OCI-LY7 (cell line): ENCODE measurements at regions not wholly inside any gene's neighbourhood (a gene's known extent, or its start where the extent isn't known, plus 50 kb on each side); places are given as distances from the start of the nearest gene placed in this dataset.

ENCODE experiments used
- BruUV-seq: library from RNA; stranded (reverse); fragments of 400-500 nt; replicated peaks from 2 replicates; lab custom pipeline; 2021; lab: Mats Ljungman, UMichigan
- CTCF ChIA-PET: fragments of 300-600 bp; sonication (Branson Sonifier 250); formaldehyde crosslinking; loops from one replicate; lab custom pipeline; 2022; ENCODE audit warnings: antibody characterized with exemption; ENCODE audit not compliant: unreplicated experiment; lab: Charles Lee
- POLR2A ChIA-PET: fragments of 300-600 bp; sonication (Branson Sonifier 250); formaldehyde crosslinking; loops from one replicate; lab custom pipeline; 2022; ENCODE audit warnings: antibody characterized with exemption; lab: Charles Lee
- DNase-seq: peaks from one replicate; pipeline ENCODE4 v3.0.0-alpha.2; 2015; ENCODE audit warnings: low spot score
- H2AFZ ChIP-seq: fragments of 200-600 bp; sonication (generic), shearing (Covaris generic); 2 replicates; pipeline ENCODE4 v1.6.1; 2014; ENCODE audit warnings: mild to moderate bottlenecking, antibody characterized with exemption, low read length, moderate library complexity
- H3K27ac ChIP-seq: fragments of 200-600 bp; sonication (generic); 2 replicates; pipeline ENCODE4 v1.5.1; 2014; ENCODE audit warnings: mixed run types, low read depth, mild to moderate bottlenecking, moderate library complexity, low read length, inconsistent platforms; ENCODE audit not compliant: poor library complexity, severe bottlenecking
- H3K36me3 ChIP-seq: fragments of 200-600 bp; sonication (generic); 2 replicates; pipeline ENCODE4 v1.6.1; 2014; ENCODE audit warnings: mild to moderate bottlenecking, antibody characterized with exemption, low read length, moderate library complexity, mixed read lengths; ENCODE audit not compliant: insufficient read depth
- H3K4me1 ChIP-seq: fragments of 200-600 bp; sonication (generic); 2 replicates; pipeline ENCODE4 v1.5.1; 2014; ENCODE audit warnings: mild to moderate bottlenecking, low read length; ENCODE audit not compliant: insufficient read depth, poor library complexity, severe bottlenecking
- H3K4me2 ChIP-seq: fragments of 200-600 bp; sonication (generic); 2 replicates; pipeline ENCODE4 v1.6.1; 2014; ENCODE audit warnings: mild to moderate bottlenecking, low read length
- H3K4me3 ChIP-seq: fragments of 200-600 bp; sonication (generic); 2 replicates; pipeline ENCODE4 v1.5.1; 2014; ENCODE audit warnings: mild to moderate bottlenecking, low read depth, low read length; ENCODE audit not compliant: poor library complexity, severe bottlenecking
- H3K79me2 ChIP-seq: fragments of 200-600 bp; sonication (generic); 2 replicates; pipeline ENCODE4 v1.6.1; 2016; ENCODE audit warnings: low read depth, mild to moderate bottlenecking, low read length, moderate library complexity, mixed read lengths; ENCODE audit not compliant: insufficient read depth
- H3K9me2 ChIP-seq: fragments of 200-600 bp; sonication (generic); 2 replicates; pipeline ENCODE4 v1.6.1; 2016; ENCODE audit warnings: mild to moderate bottlenecking, low read length, mixed read lengths; ENCODE audit not compliant: insufficient read depth
- H3K9me3 ChIP-seq: fragments of 200-600 bp; sonication (generic); 2 replicates; pipeline ENCODE4 v1.6.1; 2014; ENCODE audit warnings: mild to moderate bottlenecking, mixed run types, low read length, mixed read lengths
- H4K20me1 ChIP-seq: fragments of 200-600 bp; sonication (generic); 2 replicates; pipeline ENCODE4 v1.6.1; 2014; ENCODE audit warnings: mild to moderate bottlenecking, antibody characterized with exemption, low read length, moderate library complexity, mixed read lengths; ENCODE audit not compliant: insufficient read depth
- EZH2phosphoT487 ChIP-seq: fragments of 200-600 bp; sonication (generic); IDR thresholded peaks from 2 replicates; pipeline ENCODE4 v1.6.1; 2018; ENCODE audit warnings: low read depth, borderline replicate concordance, mild to moderate bottlenecking, mixed run types, antibody characterized with exemption, low read length, moderate library complexity, mixed read lengths
- intact Hi-C: fragments of 100-400 bp; cut with micrococcal nuclease; formaldehyde crosslinking; loops from one replicate; pipeline ENCODE4 v1.10.0; 2022; ENCODE audit not compliant: unreplicated experiment
- TF ChIP-seq, protein P1 (sequence below): fragments of 200-600 bp; sonication (generic); conservative IDR thresholded peaks from 2 replicates; pipeline ENCODE4 v1.5.1; 2014; ENCODE audit warnings: mild to moderate bottlenecking, antibody characterized with exemption, low read length, moderate library complexity, mixed read lengths

DNA sequence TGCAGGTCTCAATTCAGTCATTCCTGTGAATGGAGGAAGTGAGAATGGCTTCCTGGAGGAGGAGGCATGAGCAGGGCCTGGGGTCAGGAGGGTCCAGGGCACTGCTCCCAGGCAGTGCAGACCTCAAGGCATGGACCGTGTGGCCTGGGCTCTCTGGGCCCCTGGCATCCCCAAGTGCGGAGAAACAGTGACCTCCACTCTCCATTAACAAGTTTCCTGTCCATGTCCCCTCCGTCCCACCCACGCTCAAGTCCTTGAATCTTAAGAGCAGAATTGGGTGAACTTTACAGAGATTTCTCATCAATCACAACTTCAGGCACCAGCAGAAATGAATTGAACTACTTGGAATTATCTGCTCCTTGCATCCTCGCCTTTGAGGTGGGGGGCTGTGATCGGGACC, 211.1 kb downstream of the NPHP4 start:
- no peak for DNase-seq
- Histone ChIP-seq H3K4me2 (no peak overlapping the region), H2AFZ (no peak overlapping the region), H3K4me1 (no peaks in the 10 kb centered on the region), H3K79me2 (no peaks in the 10 kb centered on the region), H3K36me3 (no peaks in the 10 kb centered on the region), H3K4me3 (no peak overlapping the region), H3K9me3 (no peaks in the 10 kb centered on the region), H4K20me1 (no peaks in the 10 kb centered on the region), H3K9me2 (no peaks in the 10 kb centered on the region), H3K27ac (no peak overlapping the region)
- BruUV-seq = no TSS peak
- CTCF ChIA-PET = no interaction called here
- intact Hi-C loops = no loop called here
- TF ChIP-seq EZH2phosphoT487 = no peak
- TF ChIP-seq, protein P1, sequence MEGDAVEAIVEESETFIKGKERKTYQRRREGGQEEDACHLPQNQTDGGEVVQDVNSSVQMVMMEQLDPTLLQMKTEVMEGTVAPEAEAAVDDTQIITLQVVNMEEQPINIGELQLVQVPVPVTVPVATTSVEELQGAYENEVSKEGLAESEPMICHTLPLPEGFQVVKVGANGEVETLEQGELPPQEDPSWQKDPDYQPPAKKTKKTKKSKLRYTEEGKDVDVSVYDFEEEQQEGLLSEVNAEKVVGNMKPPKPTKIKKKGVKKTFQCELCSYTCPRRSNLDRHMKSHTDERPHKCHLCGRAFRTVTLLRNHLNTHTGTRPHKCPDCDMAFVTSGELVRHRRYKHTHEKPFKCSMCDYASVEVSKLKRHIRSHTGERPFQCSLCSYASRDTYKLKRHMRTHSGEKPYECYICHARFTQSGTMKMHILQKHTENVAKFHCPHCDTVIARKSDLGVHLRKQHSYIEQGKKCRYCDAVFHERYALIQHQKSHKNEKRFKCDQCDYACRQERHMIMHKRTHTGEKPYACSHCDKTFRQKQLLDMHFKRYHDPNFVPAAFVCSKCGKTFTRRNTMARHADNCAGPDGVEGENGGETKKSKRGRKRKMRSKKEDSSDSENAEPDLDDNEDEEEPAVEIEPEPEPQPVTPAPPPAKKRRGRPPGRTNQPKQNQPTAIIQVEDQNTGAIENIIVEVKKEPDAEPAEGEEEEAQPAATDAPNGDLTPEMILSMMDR = no peak
- POLR2A ChIA-PET = no interaction called here

DNA sequence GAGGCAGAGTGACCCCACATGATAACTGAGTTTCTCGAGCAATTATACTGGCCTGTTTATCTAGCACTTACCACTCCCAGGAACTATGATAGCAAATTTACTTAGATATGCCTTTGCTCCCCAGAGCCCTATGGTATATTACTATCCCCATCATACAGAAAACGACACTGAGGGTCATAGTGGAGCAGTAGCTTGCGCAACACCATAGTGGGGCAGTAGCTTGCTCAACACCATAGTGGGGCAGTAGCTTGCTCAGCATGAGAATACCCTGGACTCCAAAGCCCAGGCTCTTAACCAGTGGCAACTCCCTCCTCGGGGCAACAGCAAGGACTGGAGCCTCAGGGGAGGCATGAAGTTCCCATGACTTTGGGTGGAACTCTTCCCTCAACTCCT, 211.9 kb downstream of the NPHP4 start:
- BruUV-seq = no TSS peak
- CTCF ChIA-PET = no interaction called here
- no peaks in the 10 kb centered on the region for H3K9me2 ChIP-seq

GRCh38 chr1:5779608-5780323, 212.5 kb downstream of the NPHP4 start:
- no peaks in the 10 kb centered on the region for H3K9me2 ChIP-seq
- H3K9me3 ChIP-seq = no peaks in the 10 kb centered on the region
- no peak overlapping the region for H3K4me2 ChIP-seq
- no peak overlapping the region for H3K4me3 ChIP-seq
- H3K79me2 ChIP-seq = no peaks in the 10 kb centered on the region
- no TSS peak for BruUV-seq
- H3K4me1 ChIP-seq = no peaks in the 10 kb centered on the region
- H2AFZ ChIP-seq = no peak overlapping the region
- POLR2A ChIA-PET = no interaction called here
- no peak overlapping the region for H3K27ac ChIP-seq
- no peaks in the 10 kb centered on the region for H3K36me3 ChIP-seq
- no peak for DNase-seq
- no peaks in the 10 kb centered on the region for H4K20me1 ChIP-seq
- TF ChIP-seq, protein P1 = no peak
- TF ChIP-seq EZH2phosphoT487 = no peak
- CTCF ChIA-PET = no interaction called here
- intact Hi-C loops = no loop called here

More for the DNA sequence above, 211.9 kb downstream of the NPHP4 start:
- Histone ChIP-seq H2AFZ (no peak overlapping the region), H3K4me3 (no peak overlapping the region), H3K79me2 (no peaks in the 10 kb centered on the region), H4K20me1 (no peaks in the 10 kb centered on the region), H3K4me2 (no peak overlapping the region), H3K27ac (no peak overlapping the region), H3K9me3 (no peaks in the 10 kb centered on the region), H3K4me1 (no peaks in the 10 kb centered on the region), H3K36me3 (no peaks in the 10 kb centered on the region)
- DNase-seq = no peak
- TF ChIP-seq EZH2phosphoT487 = no peak
- TF ChIP-seq, protein P1 = no peak
- intact Hi-C loops = no loop called here
- POLR2A ChIA-PET = interaction anchor here (0.5 kb wide), 1 partner anchor 769 kb away, joined by 3 read pairs; no protein-coding TSS in a partner anchor
